Cardiac muscle cell (in vitro differentiated cells and primary cell): ENCODE measurements at regions not wholly inside any gene's neighbourhood (a gene's known extent, or its start where the extent isn't known, plus 50 kb on each side); places are given as distances from the start of the nearest gene placed in this dataset.
A peak's percentile ranks its signal among the peaks of the same experiment; 100 is the strongest.
"Not testable (repeated sequence)": the region's sequence is repeated elsewhere in the genome, so short reads cannot be mapped to it uniquely, and the experiment has no call there.

Experiments used
- DNase-seq, 2 donors: peaks; one replicate each; pipeline versions ENCODE4 v3.0.0 to v3.0.0-alpha.2; 2010 to 2017; ENCODE audit warnings: low read depth in 1 of 2, low spot score in 1 of 2
- H3K27ac ChIP-seq: fragments of 200-600 bp; sonication (generic); 2 replicates; pipeline ENCODE4 v1.5.1; 2016
- H3K27me3 ChIP-seq: fragments of 200-600 bp; sonication (generic); 2 replicates; pipeline ENCODE4 v1.6.0; 2016; ENCODE audit warnings: control low read depth
- H3K36me3 ChIP-seq: fragments of 200-600 bp; sonication (generic); 2 replicates; pipeline ENCODE4 v1.5.1; 2016; ENCODE audit warnings: control low read depth
- H3K4me1 ChIP-seq: fragments of 200-600 bp; sonication (generic); 2 replicates; pipeline ENCODE4 v1.8.1; 2017; ENCODE audit warnings: low read depth, mild to moderate bottlenecking, mixed run types
- H3K4me3 ChIP-seq: fragments of 200-600 bp; sonication (generic); 2 replicates; pipeline ENCODE4 v1.5.1; 2016; ENCODE audit warnings: mild to moderate bottlenecking
- H3K9me3 ChIP-seq: fragments of 200-600 bp; sonication (generic); 2 replicates; pipeline ENCODE4 v1.5.1; 2017; ENCODE audit warnings: low read depth, mild to moderate bottlenecking, control low read depth
- CTCF ChIP-seq: IDR thresholded peaks from 2 replicates; pipeline ENCODE4 v1.5.1; 2012; ENCODE audit warnings: low read depth, mild to moderate bottlenecking, low read length

GRCh38 chr2:181737302-181737701, 57.0 kb upstream of the NEUROD1 start:
- not testable (repeated sequence) for DNase-seq, H3K4me3 ChIP-seq, H3K4me1 ChIP-seq, H3K36me3 ChIP-seq, H3K27ac ChIP-seq, H3K9me3 ChIP-seq, H3K27me3 ChIP-seq

DNA sequence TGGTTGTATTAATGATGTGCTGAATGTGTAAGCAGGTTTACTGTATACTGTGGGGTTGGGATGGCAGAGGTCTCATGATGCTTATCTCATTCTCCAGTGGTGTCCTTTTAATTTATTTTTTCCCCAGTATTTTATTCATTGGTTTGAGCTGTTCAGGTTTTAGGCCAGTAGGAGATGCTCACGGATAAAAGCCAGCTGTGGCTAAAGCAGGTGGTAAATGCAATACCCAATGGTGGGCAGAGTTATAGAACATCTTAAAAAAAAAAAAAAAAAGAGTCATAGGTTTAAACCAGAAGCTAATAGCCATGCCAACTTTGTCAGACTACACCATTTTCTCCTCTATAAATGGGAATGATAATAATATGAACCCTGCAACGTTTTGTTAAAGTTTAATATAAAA, 57.8 kb upstream of the NEUROD1 start:
- H3K9me3 ChIP-seq, result no peaks in the 10 kb centered on the region
- no peaks in the 10 kb centered on the region for H3K36me3 ChIP-seq
- DNase-seq, result peak in 1 of 2 donors; percentile 6
- no peak overlapping the region for H3K4me3 ChIP-seq
- peak; percentile 15 for TF ChIP-seq CTCF
- no peaks in the 10 kb centered on the region for H3K27me3 ChIP-seq
- H3K27ac ChIP-seq, result no peak overlapping the region
- H3K4me1 ChIP-seq, result peaks cover 6% of the 10 kb centered on the region

DNA sequence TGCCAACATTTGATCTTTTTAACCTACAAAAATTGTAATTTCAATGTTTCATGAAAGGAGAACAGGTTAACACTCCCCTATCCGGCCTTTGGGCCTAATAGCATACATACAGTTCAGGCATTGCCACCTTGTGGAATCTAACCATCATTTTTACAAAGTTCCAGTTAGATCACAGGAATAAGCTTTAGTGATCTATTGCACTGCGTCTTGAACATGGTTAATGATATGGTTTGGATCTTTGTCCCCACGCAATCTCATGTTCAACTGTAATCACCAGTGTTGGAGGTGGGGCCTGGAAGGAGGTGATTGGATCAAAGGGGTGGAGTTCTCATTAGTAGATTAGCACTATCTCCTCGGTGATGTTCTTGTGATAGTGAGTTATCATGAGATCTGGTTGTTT, 58.2 kb upstream of the NEUROD1 start:
- TF ChIP-seq CTCF, result no peak
- no peaks in the 10 kb centered on the region for H3K27me3 ChIP-seq
- peaks cover 6% of the 10 kb centered on the region for H3K4me1 ChIP-seq
- no peak overlapping the region for H3K27ac ChIP-seq
- no peaks in the 10 kb centered on the region for H3K9me3 ChIP-seq
- no peak for DNase-seq
- H3K36me3 ChIP-seq, result no peaks in the 10 kb centered on the region
- no peak overlapping the region for H3K4me3 ChIP-seq

GRCh38 chr2:181741756-181742155, 61.4 kb upstream of the NEUROD1 start:
- H3K4me1 ChIP-seq, result peaks cover 6% of the 10 kb centered on the region
- H3K27me3 ChIP-seq, result no peaks in the 10 kb centered on the region
- H3K36me3 ChIP-seq, result no peaks in the 10 kb centered on the region
- no peak overlapping the region for H3K4me3 ChIP-seq
- no peak for DNase-seq
- no peaks in the 10 kb centered on the region for H3K9me3 ChIP-seq
- no peak overlapping the region for H3K27ac ChIP-seq
- TF ChIP-seq CTCF, result no peak

GRCh38 chr2:181742361-181742760, 62.0 kb upstream of the NEUROD1 start:
- Histone ChIP-seq H3K36me3 (no peaks in the 10 kb centered on the region), H3K4me1 (peaks cover 6% of the 10 kb centered on the region), H3K27me3 (no peaks in the 10 kb centered on the region)

More at GRCh38 chr2:181742361-181742760, 62.0 kb upstream of the NEUROD1 start:
- DNase-seq, result no peak
- no peaks in the 10 kb centered on the region for H3K9me3 ChIP-seq
- H3K27ac ChIP-seq, result no peak overlapping the region
- H3K4me3 ChIP-seq, result no peak overlapping the region
- no peak for TF ChIP-seq CTCF
